HG02943 (cell line): ENCODE measurements at regions not wholly inside any gene's neighbourhood (a gene's known extent, or its start where the extent isn't known, plus 50 kb on each side); places are given as distances from the start of the nearest gene placed in this dataset.
"Not testable (repeated sequence)": the region's sequence is repeated elsewhere in the genome, so short reads cannot be mapped to it uniquely, and the experiment has no call there.

Experiments
- ATAC-seq: cut with Tn5 transposase; IDR thresholded peaks from one replicate; pipeline ENCODE4 v1.9.1; 2021; ENCODE audit warnings: mild to moderate bottlenecking, low read depth, moderate library complexity; ENCODE audit not compliant: unreplicated experiment

- no peak for ATAC-seq
Observed at GRCh38 chr7:26074919-26075318, 77.1 kb upstream of the NFE2L3 start.

GRCh38 chr7:26076691-26077090 is 75.3 kb upstream of the NFE2L3 start:
- ATAC-seq: no peak

- ATAC-seq: peak; percentile 93
Observed at GRCh38 chr7:26078437-26079336, 73.3 kb upstream of the NFE2L3 start.

GRCh38 chr7:26081638-26082037 is 70.4 kb upstream of the NFE2L3 start:
- ATAC-seq: no peak

GRCh38 chr7:26083113-26083512 is 68.9 kb upstream of the NFE2L3 start:
- no peak for ATAC-seq

- ATAC-seq: no peak
Observed at GRCh38 chr7:26084418-26084817, 67.6 kb upstream of the NFE2L3 start.

GRCh38 chr7:26085771-26086170 is 66.2 kb upstream of the NFE2L3 start:
- ATAC-seq: no peak

GRCh38 chr7:26087321-26088091 is 64.5 kb upstream of the NFE2L3 start:
- ATAC-seq: no peak

- ATAC-seq: not testable (repeated sequence)
Observed at GRCh38 chr7:26089469-26089868, 62.5 kb upstream of the NFE2L3 start.

- ATAC-seq: no peak
Observed at GRCh38 chr7:26090927-26091519, 61.0 kb upstream of the NFE2L3 start.

- ATAC-seq: no peak
Observed at GRCh38 chr7:26091933-26092332, 60.1 kb upstream of the NFE2L3 start.

GRCh38 chr7:26093023-26093422 is 59.0 kb upstream of the NFE2L3 start:
- no peak for ATAC-seq

GRCh38 chr7:26096136-26096535 is 55.9 kb upstream of the NFE2L3 start:
- ATAC-seq: no peak

- ATAC-seq: no peak
Observed at GRCh38 chr7:26097837-26098668, 53.9 kb upstream of the NFE2L3 start.

GRCh38 chr7:26099236-26099635 is 52.8 kb upstream of the NFE2L3 start:
- no peak for ATAC-seq

- no peak for ATAC-seq
Observed at GRCh38 chr7:26100406-26101339, 51.3 kb upstream of the NFE2L3 start.

- ATAC-seq: no peak
Observed at GRCh38 chr7:26101361-26102151, 50.4 kb upstream of the NFE2L3 start.

- ATAC-seq: no peak
Observed at GRCh38 chr7:26102176-26102575, 49.8 kb upstream of the NFE2L3 start.
